Panc1 (cell line): ENCODE measurements at regions not wholly inside any gene's neighbourhood (a gene's known extent, or its start where the extent isn't known, plus 50 kb on each side); places are given as distances from the start of the nearest gene placed in this dataset.

Experiments used
- POLR2AphosphoS5 ChIP-seq: IDR thresholded peaks from 2 replicates; pipeline ENCODE4 v1.6.1; 2012; ENCODE audit warnings: mild to moderate bottlenecking, low read depth, low read length, moderate library complexity
- TF ChIP-seq, protein P1 (sequence below): fragments of 450-650 bp; IDR thresholded peaks from 2 replicates; pipeline ENCODE4 v1.5.1; 2017; ENCODE audit warnings: mild to moderate bottlenecking

DNA sequence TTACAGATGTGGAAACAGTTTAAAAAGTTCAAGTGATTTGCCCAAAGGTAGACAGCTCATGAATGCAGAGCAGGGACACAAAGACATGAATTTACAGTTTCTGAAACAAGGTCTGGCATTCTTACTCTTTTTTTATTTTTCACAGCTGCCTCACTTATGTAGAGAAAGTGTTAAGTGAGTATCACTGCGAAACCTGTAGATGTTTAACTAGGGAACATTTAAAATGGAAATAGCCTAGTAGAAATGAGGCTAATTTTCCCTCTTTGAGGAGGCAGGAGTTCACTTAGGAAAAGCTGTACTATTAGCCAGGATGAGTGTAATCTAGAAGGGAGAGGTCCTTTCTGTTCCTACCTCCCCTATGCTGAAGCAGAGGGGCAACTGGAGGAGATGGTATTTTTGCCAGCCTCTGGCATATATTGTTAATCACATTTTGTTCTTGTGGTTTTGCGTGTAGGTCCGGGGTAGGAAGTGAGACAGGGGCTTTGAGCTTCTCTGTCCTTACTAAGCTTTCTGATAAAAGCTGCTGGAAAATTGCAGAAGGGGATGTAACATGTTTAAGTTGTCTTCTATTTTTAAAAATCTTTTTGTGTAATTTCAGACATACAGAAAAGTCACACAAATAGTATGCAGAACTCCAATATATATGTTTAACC is 492.8 kb upstream of the NR3C2 start:
- TF ChIP-seq, protein P1, sequence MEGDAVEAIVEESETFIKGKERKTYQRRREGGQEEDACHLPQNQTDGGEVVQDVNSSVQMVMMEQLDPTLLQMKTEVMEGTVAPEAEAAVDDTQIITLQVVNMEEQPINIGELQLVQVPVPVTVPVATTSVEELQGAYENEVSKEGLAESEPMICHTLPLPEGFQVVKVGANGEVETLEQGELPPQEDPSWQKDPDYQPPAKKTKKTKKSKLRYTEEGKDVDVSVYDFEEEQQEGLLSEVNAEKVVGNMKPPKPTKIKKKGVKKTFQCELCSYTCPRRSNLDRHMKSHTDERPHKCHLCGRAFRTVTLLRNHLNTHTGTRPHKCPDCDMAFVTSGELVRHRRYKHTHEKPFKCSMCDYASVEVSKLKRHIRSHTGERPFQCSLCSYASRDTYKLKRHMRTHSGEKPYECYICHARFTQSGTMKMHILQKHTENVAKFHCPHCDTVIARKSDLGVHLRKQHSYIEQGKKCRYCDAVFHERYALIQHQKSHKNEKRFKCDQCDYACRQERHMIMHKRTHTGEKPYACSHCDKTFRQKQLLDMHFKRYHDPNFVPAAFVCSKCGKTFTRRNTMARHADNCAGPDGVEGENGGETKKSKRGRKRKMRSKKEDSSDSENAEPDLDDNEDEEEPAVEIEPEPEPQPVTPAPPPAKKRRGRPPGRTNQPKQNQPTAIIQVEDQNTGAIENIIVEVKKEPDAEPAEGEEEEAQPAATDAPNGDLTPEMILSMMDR, result no peak
- no peak for TF ChIP-seq POLR2AphosphoS5
